Spleen (tissue), 11 donors: ENCODE measurements at regions not wholly inside any gene's neighbourhood (a gene's known extent, or its start where the extent isn't known, plus 50 kb on each side); places are given as distances from the start of the nearest gene placed in this dataset.

ENCODE experiments used
- DNase-seq: peaks from one replicate; pipeline ENCODE4 v3.0.0-alpha.2; 2020
- H3K27ac ChIP-seq, 8 donors: fragments of 200-600 bp; sonication (generic) in 7 of 8; 1 replicate in 4 of 8; 2 replicates in 4 of 8; pipeline versions ENCODE4 v1.5.0 to v1.8.0; 2016 to 2021; ENCODE audit warnings: inconsistent platforms in 4 of 8, mild to moderate bottlenecking in 4 of 8, moderate library complexity in 1 of 8
- H3K27me3 ChIP-seq, 7 donors: fragments of 200-600 bp; sonication (generic) in 6 of 7; replicated peaks in 1 of 7; 1 replicate in 4 of 7; 2 replicates in 3 of 7; pipeline versions ENCODE4 v1.5.0 to v1.8.0; 2016 to 2021; ENCODE audit warnings: inconsistent platforms in 3 of 7, mild to moderate bottlenecking in 1 of 7
- H3K36me3 ChIP-seq, 6 donors: fragments of 200-600 bp; sonication (generic) in 5 of 6; 1 replicate in 4 of 6; 2 replicates in 2 of 6; pipeline versions ENCODE4 v1.5.0 to v1.8.0; 2016 to 2021; ENCODE audit warnings: inconsistent platforms in 2 of 6
- H3K4me1 ChIP-seq, 6 donors: fragments of 200-600 bp; sonication (generic) in 5 of 6; 1 replicate in 3 of 6; 2 replicates in 3 of 6; pipeline versions ENCODE4 v1.5.0 to v1.8.0; 2016 to 2021; ENCODE audit warnings: inconsistent platforms in 3 of 6
- H3K4me3 ChIP-seq, 8 donors: fragments of 200-600 bp; sonication (generic) in 7 of 8; 1 replicate in 4 of 8; 2 replicates in 4 of 8; pipeline versions ENCODE4 v1.5.0 to v1.8.0; 2016 to 2021; ENCODE audit warnings: inconsistent platforms in 4 of 8, mild to moderate bottlenecking in 4 of 8, moderate library complexity in 2 of 8
- H3K9me3 ChIP-seq, 8 donors: fragments of 200-600 bp; sonication (generic) in 7 of 8; 1 replicate in 4 of 8; 2 replicates in 4 of 8; pipeline versions ENCODE4 v1.5.0 to v1.8.0; 2016 to 2021; ENCODE audit warnings: inconsistent platforms in 4 of 8
- CTCF ChIP-seq, 11 experiments: fragments of 200-600 bp in 7 of 11; fragments of 450-650 bp in 4 of 11; sonication (generic) in 4 of 11; IDR thresholded peaks in 8 of 11; conservative IDR thresholded peaks in 3 of 11; 1 replicate in 7 of 11; 2 replicates in 4 of 11; pipeline versions ENCODE4 v1.4.0 to v1.8.0; 2016 to 2021; ENCODE audit warnings: antibody characterized with exemption in 11 of 11, inconsistent platforms in 4 of 11, mild to moderate bottlenecking in 1 of 11
- POLR2A ChIP-seq, 3 donors: fragments of 450-650 bp; IDR thresholded peaks; one replicate each; pipeline ENCODE4 v1.5.1; 2017; ENCODE audit warnings: antibody characterized with exemption in 3 of 3, mild to moderate bottlenecking in 1 of 3
- POLR2AphosphoS5 ChIP-seq, 3 donors: sonication (generic); formaldehyde crosslinking; IDR thresholded peaks; one replicate each; pipeline ENCODE4 v1.5.1; 2017; ENCODE audit warnings: antibody characterized with exemption in 3 of 3
- WGBS, 5 donors: extraction: QIAGEN DNeasy Blood & Tissue Kit in 3 of 5; methylation state at CpG; one replicate each; pipeline versions ENCODE4 v1.1.5 to v1.1.7; 2013 to 2018; 5-methylcytosine and 5-hydroxymethylcytosine counted together
- intact Hi-C: fragments of 100-400 bp; cut with DNase I; formaldehyde crosslinking; loops from one replicate; pipeline ENCODE4 v1.15.0; 2023; ENCODE audit warnings: low total_unique reads
- donor health status: healthy with polysubstance abuse.
- donor health status: DM: no; HTN: no; CAD: no; lungs with moderate emphysema.
- donor health status: DM: no; HTN: no; CAD: no.
- donor health status: Bipolar disorder and iron deficiency.
- donor health status: healthy.
- donor health status: DM: no; HTN: no; CAD: no.
- donor health status: DM: yes; HTN: yes; CAD: no.

GRCh38 chr1:118578276-118578675 lies 393.2 kb upstream of the SPAG17 start:
- Histone ChIP-seq H3K4me1 (no peaks in the 10 kb centered on the region), H3K27ac (no peak overlapping the region), H3K27me3 (no peaks in the 10 kb centered on the region), H3K9me3 (peaks cover 7 to 36% (median 31%) of the 10 kb centered on the region in 8 donors), H3K36me3 (no peaks in the 10 kb centered on the region), H3K4me3 (no peak overlapping the region)
- TF ChIP-seq CTCF (IDR thresholded peaks at IDR 0.05 in 8 of 11, conservative IDR thresholded peaks at IDR 0.05 in 3 of 11) (no peak), POLR2A (IDR thresholded peaks at IDR 0.05) (no peak), POLR2AphosphoS5 (IDR thresholded peaks at IDR 0.05) (no peak)
- no peak for DNase-seq
- intact Hi-C loops = no loop called here

- DNase-seq = no peak
- Histone ChIP-seq H3K36me3 (no peaks in the 10 kb centered on the region), H3K9me3 (peaks cover 7 to 39% (median 32%) of the 10 kb centered on the region in 8 donors), H3K27ac (no peak overlapping the region), H3K4me3 (no peak overlapping the region), H3K4me1 (no peaks in the 10 kb centered on the region), H3K27me3 (no peaks in the 10 kb centered on the region)
- 81 to 94% (median 85%) methylated on average over 2 of the region's 2 CpGs for WGBS, 5 donors
- intact Hi-C loops = no loop called here
- TF ChIP-seq POLR2A (IDR thresholded peaks at IDR 0.05) = no peak
- TF ChIP-seq POLR2AphosphoS5 (IDR thresholded peaks at IDR 0.05) = no peak
- TF ChIP-seq CTCF (IDR thresholded peaks at IDR 0.05 in 8 of 11, conservative IDR thresholded peaks at IDR 0.05 in 3 of 11) = no peak
Observed at GRCh38 chr1:118575060-118575459, 390.0 kb upstream of the SPAG17 start.

- no peaks in the 10 kb centered on the region for H3K4me1 ChIP-seq
- H3K27me3 ChIP-seq = no peaks in the 10 kb centered on the region
- H3K4me3 ChIP-seq = no peak overlapping the region
- no peaks in the 10 kb centered on the region for H3K36me3 ChIP-seq
- WGBS, 5 donors = 78 to 87% (median 80%) methylated on average over 2 of the region's 2 CpGs
- H3K27ac ChIP-seq = no peak overlapping the region
- TF ChIP-seq POLR2AphosphoS5 (IDR thresholded peaks at IDR 0.05) = no peak
- intact Hi-C loops = no loop called here
- DNase-seq = no peak
- H3K9me3 ChIP-seq = no peaks in the 10 kb centered on the region
Observed at GRCh38 chr1:118564961-118565703, 380.1 kb upstream of the SPAG17 start.

GRCh38 chr1:118563981-118564951 lies 379.2 kb upstream of the SPAG17 start:
- Histone ChIP-seq H3K36me3 (no peaks in the 10 kb centered on the region), H3K27ac (no peak overlapping the region), H3K4me3 (no peak overlapping the region), H3K9me3 (no peaks in the 10 kb centered on the region), H3K27me3 (no peaks in the 10 kb centered on the region), H3K4me1 (no peaks in the 10 kb centered on the region)
- intact Hi-C loops = no loop called here
- TF ChIP-seq POLR2A (IDR thresholded peaks at IDR 0.05) (no peak), CTCF (IDR thresholded peaks at IDR 0.05 in 8 of 11, conservative IDR thresholded peaks at IDR 0.05 in 3 of 11) (no peak), POLR2AphosphoS5 (IDR thresholded peaks at IDR 0.05) (no peak)
- no peak for DNase-seq
- WGBS, 5 donors = 47 to 57% (median 54%) methylated on average over 6 of the region's 6 CpGs
